NCI-H1930 (cell line): ENCODE measurements at regions not wholly inside any gene's neighbourhood (a gene's known extent, or its start where the extent isn't known, plus 50 kb on each side); places are given as distances from the start of the nearest gene placed in this dataset.
"Not testable (repeated sequence)": the region's sequence is repeated elsewhere in the genome, so short reads cannot be mapped to it uniquely, and the experiment has no call there.

Source experiments
- DNase-seq, 2 experiments: peaks; one replicate each; lab custom pipeline; 2025; lab: John Stamatoyannopoulos, UW

- DNase-seq = no peak
Measured at GRCh38 chr2:187684174-187684573, 129.9 kb upstream of the TFPI start.

GRCh38 chr2:187686416-187687024 lies 132.3 kb upstream of the TFPI start:
- no peak for DNase-seq

- no peak for DNase-seq
Measured at GRCh38 chr2:187687585-187687984, 133.3 kb upstream of the TFPI start.

GRCh38 chr2:187689372-187689771 lies 135.1 kb upstream of the TFPI start:
- DNase-seq = no peak

GRCh38 chr2:187693923-187694322 lies 139.7 kb upstream of the TFPI start:
- DNase-seq = no peak

- DNase-seq = not testable (repeated sequence)
Measured at GRCh38 chr2:187696644-187697043, 142.4 kb upstream of the TFPI start.

GRCh38 chr2:187698374-187699110 lies 144.3 kb upstream of the TFPI start:
- no peak for DNase-seq

GRCh38 chr2:187702157-187702556 lies 147.9 kb upstream of the TFPI start:
- no peak for DNase-seq

GRCh38 chr2:187708272-187708671 lies 154.0 kb upstream of the TFPI start:
- no peak for DNase-seq

- DNase-seq = no peak
Measured at GRCh38 chr2:187709065-187709464, 154.8 kb upstream of the TFPI start.

GRCh38 chr2:187710791-187711521 lies 156.7 kb upstream of the TFPI start:
- DNase-seq = no peak

- DNase-seq = no peak
Measured at GRCh38 chr2:187715590-187715989, 161.4 kb upstream of the TFPI start.

- no peak for DNase-seq
Measured at GRCh38 chr2:187716301-187716700, 162.1 kb upstream of the TFPI start.

- DNase-seq = no peak
Measured at GRCh38 chr2:187718092-187718491, 163.9 kb upstream of the TFPI start.

GRCh38 chr2:187719510-187719909 lies 165.3 kb upstream of the TFPI start:
- DNase-seq = no peak

GRCh38 chr2:187748958-187749357 lies 194.7 kb upstream of the TFPI start:
- DNase-seq = no peak

- DNase-seq = no peak
Measured at GRCh38 chr2:187749804-187750431, 195.7 kb upstream of the TFPI start.

GRCh38 chr2:187768995-187769394 lies 214.8 kb upstream of the TFPI start:
- DNase-seq = no peak

GRCh38 chr2:187769437-187769836 lies 215.2 kb upstream of the TFPI start:
- DNase-seq = no peak

- DNase-seq = no peak
Measured at GRCh38 chr2:187774551-187775071, 220.4 kb upstream of the TFPI start.

GRCh38 chr2:187775196-187775595 lies 221.0 kb upstream of the TFPI start:
- DNase-seq = no peak

- no peak for DNase-seq
Measured at GRCh38 chr2:187775651-187776050, 221.4 kb upstream of the TFPI start.
